Fibroblast of lung (primary cell): ENCODE measurements at regions not wholly inside any gene's neighbourhood (a gene's known extent, or its start where the extent isn't known, plus 50 kb on each side); places are given as distances from the start of the nearest gene placed in this dataset.

Experiments
- EZH2 ChIP-seq: IDR thresholded peaks from 2 replicates; pipeline ENCODE4 v1.5.1; 2012; ENCODE audit warnings: low read length, control low read depth, mild to moderate bottlenecking; ENCODE audit errors: missing control alignments
- TF ChIP-seq, protein P1 (sequence below), 2 donors: IDR thresholded peaks in 1 of 2; conservative IDR thresholded peaks in 1 of 2; 1 replicate in 1 of 2; 2 replicates in 1 of 2; pipeline ENCODE4 v1.5.1; 2011 to 2012; ENCODE audit warnings: low read length in 2 of 2, control low read depth in 1 of 2, inconsistent platforms in 1 of 2, low read depth in 1 of 2, mild to moderate bottlenecking in 1 of 2

DNA sequence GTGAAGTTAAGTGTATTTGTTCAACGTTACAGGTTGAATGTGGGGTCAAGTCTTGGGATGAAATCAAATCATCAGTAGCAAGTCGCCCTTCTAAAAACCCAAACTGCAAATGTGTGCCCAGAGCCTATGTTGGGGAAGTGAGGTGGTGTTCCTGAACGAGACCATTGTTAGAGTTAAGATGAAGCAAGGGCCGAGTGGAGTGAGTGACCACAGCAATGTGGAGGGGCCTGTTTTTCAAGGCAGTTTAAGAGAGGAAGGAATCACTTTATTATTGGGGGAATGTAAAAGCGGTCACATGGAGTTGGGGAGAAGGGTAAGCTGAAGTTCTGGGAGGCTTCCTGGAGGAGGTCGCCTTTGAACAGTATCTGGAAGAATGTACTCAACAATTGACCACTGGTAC is 68.5 kb downstream of the MYCN start:
- TF ChIP-seq, protein P1, sequence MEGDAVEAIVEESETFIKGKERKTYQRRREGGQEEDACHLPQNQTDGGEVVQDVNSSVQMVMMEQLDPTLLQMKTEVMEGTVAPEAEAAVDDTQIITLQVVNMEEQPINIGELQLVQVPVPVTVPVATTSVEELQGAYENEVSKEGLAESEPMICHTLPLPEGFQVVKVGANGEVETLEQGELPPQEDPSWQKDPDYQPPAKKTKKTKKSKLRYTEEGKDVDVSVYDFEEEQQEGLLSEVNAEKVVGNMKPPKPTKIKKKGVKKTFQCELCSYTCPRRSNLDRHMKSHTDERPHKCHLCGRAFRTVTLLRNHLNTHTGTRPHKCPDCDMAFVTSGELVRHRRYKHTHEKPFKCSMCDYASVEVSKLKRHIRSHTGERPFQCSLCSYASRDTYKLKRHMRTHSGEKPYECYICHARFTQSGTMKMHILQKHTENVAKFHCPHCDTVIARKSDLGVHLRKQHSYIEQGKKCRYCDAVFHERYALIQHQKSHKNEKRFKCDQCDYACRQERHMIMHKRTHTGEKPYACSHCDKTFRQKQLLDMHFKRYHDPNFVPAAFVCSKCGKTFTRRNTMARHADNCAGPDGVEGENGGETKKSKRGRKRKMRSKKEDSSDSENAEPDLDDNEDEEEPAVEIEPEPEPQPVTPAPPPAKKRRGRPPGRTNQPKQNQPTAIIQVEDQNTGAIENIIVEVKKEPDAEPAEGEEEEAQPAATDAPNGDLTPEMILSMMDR (conservative IDR thresholded peaks at IDR 0.05 in 1 of 2, IDR thresholded peaks at IDR 0.05 in 1 of 2; ENCODE audit: low read depth in 1 of 2, low read length in 2 of 2), result no peak
- TF ChIP-seq EZH2, result no peak
